GM12872 (cell line): ENCODE measurements at regions not wholly inside any gene's neighbourhood (a gene's known extent, or its start where the extent isn't known, plus 50 kb on each side); places are given as distances from the start of the nearest gene placed in this dataset.

Experiments used
- TF ChIP-seq, protein P1 (sequence below): IDR thresholded peaks from 3 replicates; pipeline ENCODE4 v1.5.1; 2011; ENCODE audit warnings: low read depth, mild to moderate bottlenecking, low read length, moderate library complexity; ENCODE audit not compliant: insufficient read depth

DNA sequence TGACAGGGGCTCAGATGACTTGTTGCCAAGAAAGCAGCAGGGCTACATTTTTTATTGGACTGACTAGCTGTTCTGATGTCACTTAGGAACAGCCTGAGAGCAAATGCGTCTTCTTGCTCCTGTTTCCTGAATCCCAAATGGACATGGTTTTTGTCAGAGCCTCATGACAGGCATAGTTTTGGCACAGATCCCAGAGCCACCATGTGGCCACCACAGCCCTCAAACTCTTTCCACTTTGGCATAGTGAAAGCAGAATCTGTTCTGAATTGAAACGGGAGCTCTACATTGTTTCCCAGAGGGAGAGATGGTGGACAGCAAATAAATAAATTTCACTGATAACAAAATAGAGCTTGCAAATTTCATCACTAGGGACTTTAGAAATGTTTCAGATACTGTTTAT, 222.2 kb downstream of the C11orf87 start:
- TF ChIP-seq, protein P1, sequence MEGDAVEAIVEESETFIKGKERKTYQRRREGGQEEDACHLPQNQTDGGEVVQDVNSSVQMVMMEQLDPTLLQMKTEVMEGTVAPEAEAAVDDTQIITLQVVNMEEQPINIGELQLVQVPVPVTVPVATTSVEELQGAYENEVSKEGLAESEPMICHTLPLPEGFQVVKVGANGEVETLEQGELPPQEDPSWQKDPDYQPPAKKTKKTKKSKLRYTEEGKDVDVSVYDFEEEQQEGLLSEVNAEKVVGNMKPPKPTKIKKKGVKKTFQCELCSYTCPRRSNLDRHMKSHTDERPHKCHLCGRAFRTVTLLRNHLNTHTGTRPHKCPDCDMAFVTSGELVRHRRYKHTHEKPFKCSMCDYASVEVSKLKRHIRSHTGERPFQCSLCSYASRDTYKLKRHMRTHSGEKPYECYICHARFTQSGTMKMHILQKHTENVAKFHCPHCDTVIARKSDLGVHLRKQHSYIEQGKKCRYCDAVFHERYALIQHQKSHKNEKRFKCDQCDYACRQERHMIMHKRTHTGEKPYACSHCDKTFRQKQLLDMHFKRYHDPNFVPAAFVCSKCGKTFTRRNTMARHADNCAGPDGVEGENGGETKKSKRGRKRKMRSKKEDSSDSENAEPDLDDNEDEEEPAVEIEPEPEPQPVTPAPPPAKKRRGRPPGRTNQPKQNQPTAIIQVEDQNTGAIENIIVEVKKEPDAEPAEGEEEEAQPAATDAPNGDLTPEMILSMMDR = no peak

DNA sequence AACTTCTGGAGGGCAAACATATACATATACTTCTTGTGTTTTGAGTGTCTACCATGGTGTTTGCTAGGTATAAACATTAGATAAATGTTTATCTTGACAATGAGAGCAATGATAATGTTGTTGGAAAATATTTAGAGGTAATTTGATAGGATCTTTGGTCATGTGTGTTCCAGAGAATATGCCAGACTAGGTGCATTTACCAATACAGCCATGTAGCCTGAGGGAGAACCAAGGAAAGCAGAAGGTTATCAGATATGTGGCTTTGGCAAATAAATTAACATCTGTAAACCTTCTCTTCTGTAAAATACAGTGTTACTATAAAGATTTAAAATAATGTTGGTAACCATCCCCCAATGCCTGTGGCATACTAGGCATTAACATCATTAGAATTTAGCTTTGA, 226.8 kb downstream of the C11orf87 start:
- TF ChIP-seq, protein P1 = no peak

DNA sequence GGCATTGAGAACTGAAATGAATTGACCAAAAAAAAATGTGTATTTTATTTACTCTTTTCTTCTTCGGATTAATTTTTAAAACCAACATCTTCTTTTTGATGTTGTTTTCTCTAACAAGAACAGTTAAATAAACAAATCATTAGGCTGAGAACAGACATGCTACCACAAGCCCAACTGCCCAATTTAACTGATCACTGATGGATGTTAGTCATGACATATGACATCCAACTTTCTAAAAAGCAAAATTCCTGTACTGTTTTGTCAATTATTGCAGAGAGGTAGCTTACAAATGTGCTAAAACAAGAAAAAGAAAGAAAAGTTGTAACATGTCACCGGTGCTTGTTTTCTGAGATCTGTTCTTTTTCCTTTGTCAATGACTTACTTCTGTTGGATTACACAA, 232.1 kb downstream of the C11orf87 start:
- TF ChIP-seq, protein P1 = no peak

DNA sequence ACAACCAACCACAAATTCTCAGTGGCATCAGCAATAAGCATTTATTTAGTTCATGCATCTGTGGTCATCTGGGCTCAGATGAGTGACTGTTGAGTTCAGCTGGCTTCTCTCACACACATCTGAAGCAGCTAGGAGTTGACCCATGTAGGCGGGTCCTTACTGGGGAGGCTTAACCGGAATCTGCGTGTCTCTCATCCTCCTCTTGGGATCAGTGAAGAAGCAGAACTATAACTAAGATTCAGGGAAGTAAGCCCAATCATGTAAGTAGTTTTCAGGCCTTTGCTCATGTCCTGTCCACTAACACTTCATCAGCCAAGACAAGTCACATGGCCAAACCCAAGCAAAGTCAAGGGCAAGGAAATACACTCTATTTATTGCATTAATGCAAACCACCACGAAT, 236.2 kb downstream of the C11orf87 start:
- TF ChIP-seq, protein P1 = no peak

DNA sequence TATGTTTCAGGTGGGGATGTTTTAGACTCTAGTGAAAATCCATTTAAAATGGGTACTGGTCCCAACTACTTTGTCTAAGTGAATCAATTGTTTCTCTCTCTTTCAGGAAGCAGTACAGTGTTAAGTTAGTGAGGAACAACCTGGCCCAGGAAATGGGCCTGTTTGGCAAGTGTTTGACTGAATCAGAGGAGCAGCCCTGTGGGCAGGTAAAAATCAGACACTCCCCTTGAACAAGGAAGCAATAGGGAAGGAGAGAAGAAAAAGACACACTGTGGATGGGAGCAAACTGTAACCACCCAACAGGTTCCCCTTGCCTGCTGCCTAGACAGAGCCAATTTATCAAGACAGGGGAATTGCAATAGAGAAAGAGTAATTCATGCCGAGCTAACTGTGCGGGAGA, 245.7 kb downstream of the C11orf87 start:
- TF ChIP-seq, protein P1 = no peak

DNA sequence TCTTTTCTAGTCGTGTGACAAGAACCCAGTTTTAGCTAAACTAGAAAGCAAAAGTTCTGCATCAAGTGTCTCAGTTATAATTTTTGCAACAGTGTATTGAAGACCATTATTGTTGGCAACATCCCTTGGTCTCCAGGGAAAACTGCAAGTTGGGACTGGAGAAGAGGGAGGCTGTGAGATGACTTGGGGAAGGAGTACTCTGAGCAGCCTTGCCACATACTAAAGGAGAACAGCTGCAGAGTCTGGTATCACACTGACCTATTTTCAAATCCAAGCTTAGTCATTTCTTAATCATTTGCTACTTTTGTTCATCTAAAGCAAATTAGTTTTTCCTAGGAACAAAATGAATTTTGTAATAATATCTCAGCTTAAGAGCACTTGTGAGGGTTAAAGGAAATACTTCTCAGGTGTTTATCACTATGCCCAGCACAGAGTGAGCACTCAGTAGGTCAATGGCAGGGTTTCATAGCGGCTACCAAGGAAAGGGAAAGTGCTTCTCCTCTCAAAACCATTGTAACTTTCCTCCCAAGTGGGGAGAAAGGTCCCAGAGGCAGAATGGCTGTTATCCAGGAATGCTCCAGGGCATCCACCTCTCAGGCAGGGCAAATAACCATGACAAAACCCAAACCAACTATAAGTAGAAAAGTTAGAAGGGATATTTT, 247.1 kb downstream of the C11orf87 start:
- TF ChIP-seq, protein P1 = no peak

DNA sequence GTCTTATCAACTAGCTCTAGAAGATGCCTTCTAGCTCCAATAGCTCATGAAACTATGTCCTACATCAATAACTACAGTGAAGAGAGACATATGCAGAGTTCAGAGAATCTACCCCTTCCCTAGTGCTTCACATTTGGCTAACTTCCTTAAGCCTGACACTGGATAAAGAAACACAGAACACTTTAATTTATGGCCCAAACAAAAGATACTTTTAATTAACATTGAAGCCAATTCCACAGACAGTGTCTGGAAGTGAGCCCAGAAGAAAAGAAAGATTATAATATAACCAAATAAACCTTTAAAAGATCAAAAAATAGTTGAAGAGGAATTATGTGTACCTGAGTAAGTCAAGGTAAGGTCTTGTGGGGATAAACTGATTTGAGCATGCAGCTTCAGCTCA, 255.2 kb downstream of the C11orf87 start:
- TF ChIP-seq, protein P1 = no peak
